T-helper 2 cell (primary cell): ENCODE measurements at regions not wholly inside any gene's neighbourhood (a gene's known extent, or its start where the extent isn't known, plus 50 kb on each side); places are given as distances from the start of the nearest gene placed in this dataset.

Source experiments
- DNase-seq, 5 experiments: peaks; one replicate each; pipeline versions ENCODE4 v3.0.0 to v3.0.0-alpha.2; 2012 to 2022

GRCh38 chr9:126275386-126276001 lies 51.1 kb upstream of the MVB12B start:
- no peak for DNase-seq

- no peak for DNase-seq
Observed at GRCh38 chr9:126276056-126276728, 50.4 kb upstream of the MVB12B start.
